ENCODE measurements at regions not wholly inside any gene's neighbourhood (a gene's known extent, or its start where the extent isn't known, plus 50 kb on each side); places are given as distances from the start of the nearest gene placed in this dataset.

GRCh38 chr10:123538401-123539320, 127.5 kb upstream of the GPR26 start:
- peaks cover 5% of the 10 kb centered on the region for H3K9me3 Mint-ChIP-seq
- peaks cover 45% of the 10 kb centered on the region for H3K27me3 Mint-ChIP-seq
- no peak for DNase-seq
- no peaks in the 10 kb centered on the region for H3K36me3 Mint-ChIP-seq (ENCODE audit: low read depth)
- no peaks in the 10 kb centered on the region for H3K4me1 Mint-ChIP-seq (ENCODE audit: low read depth)
- H3K4me3 Mint-ChIP-seq = no peak overlapping the region
- no peak overlapping the region for H3K27ac Mint-ChIP-seq

DNA sequence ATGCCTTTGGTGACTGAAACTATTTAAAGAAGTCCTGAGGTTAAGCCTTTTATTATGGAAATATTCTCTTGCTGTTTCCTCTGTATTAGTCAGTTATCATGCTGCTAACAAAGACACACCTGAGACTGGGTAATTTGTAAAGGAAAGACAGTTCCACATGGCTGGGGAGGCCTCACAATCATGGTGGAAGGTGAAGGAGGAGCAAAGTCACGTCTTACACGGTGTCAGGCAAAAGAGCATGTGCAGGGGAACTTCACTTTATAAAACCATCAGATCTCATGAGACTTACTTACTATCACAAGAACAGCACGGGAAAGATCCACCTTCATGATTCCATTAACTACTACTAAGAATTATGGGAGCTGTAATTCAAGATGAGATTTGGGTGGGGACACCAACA, 121.2 kb upstream of the GPR26 start:
- Mint-ChIP-seq H3K36me3 (ENCODE audit: low read depth) (no peaks in the 10 kb centered on the region), H3K27me3 (peaks cover 52% of the 10 kb centered on the region), H3K4me1 (ENCODE audit: low read depth) (no peaks in the 10 kb centered on the region), H3K4me3 (no peak overlapping the region), H3K27ac (no peak overlapping the region), H3K9me3 (peaks cover 17% of the 10 kb centered on the region)
- no peak for DNase-seq

DNA sequence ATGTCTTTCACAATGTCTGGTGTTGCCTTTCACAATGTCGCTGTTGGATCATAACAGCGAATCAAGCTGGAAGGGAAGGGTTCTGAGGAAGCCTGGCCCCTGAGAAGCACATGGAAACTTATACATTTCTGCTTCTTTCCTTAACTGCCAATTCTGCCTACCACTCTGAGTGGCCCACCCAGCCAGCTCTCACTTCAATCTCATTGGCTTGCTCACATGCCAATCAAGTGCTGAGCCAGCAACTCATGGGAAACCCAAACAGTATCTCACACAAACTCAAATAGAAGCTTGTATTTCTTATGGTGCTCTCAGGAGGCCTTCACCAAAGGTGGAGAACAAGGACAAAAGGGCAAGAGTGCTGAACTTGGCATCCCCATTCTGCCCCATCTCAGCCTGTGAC, 117.4 kb upstream of the GPR26 start:
- peaks cover 11% of the 10 kb centered on the region for H3K9me3 Mint-ChIP-seq
- no peak overlapping the region for H3K27ac Mint-ChIP-seq
- H3K4me1 Mint-ChIP-seq (ENCODE audit: low read depth) = no peaks in the 10 kb centered on the region
- peaks cover 55% of the 10 kb centered on the region for H3K27me3 Mint-ChIP-seq
- DNase-seq = no peak
- H3K36me3 Mint-ChIP-seq (ENCODE audit: low read depth) = no peaks in the 10 kb centered on the region
- no peak overlapping the region for H3K4me3 Mint-ChIP-seq

- Mint-ChIP-seq H3K4me1 (ENCODE audit: low read depth) (no peaks in the 10 kb centered on the region), H3K27me3 (peaks cover 50% of the 10 kb centered on the region), H3K4me3 (no peak overlapping the region), H3K9me3 (peaks cover 4% of the 10 kb centered on the region), H3K36me3 (ENCODE audit: low read depth) (no peaks in the 10 kb centered on the region), H3K27ac (no peak overlapping the region)
- no peak for DNase-seq
These were observed 116.2 kb upstream of the GPR26 start for GRCh38 chr10:123549761-123550454.

- Mint-ChIP-seq H3K9me3 (peaks cover 1% of the 10 kb centered on the region), H3K27me3 (peaks cover 50% of the 10 kb centered on the region), H3K4me3 (no peak overlapping the region), H3K4me1 (ENCODE audit: low read depth) (no peaks in the 10 kb centered on the region), H3K27ac (no peak overlapping the region), H3K36me3 (ENCODE audit: low read depth) (no peaks in the 10 kb centered on the region)
- no peak for DNase-seq
These were observed 115.5 kb upstream of the GPR26 start for GRCh38 chr10:123550675-123551096.

DNA sequence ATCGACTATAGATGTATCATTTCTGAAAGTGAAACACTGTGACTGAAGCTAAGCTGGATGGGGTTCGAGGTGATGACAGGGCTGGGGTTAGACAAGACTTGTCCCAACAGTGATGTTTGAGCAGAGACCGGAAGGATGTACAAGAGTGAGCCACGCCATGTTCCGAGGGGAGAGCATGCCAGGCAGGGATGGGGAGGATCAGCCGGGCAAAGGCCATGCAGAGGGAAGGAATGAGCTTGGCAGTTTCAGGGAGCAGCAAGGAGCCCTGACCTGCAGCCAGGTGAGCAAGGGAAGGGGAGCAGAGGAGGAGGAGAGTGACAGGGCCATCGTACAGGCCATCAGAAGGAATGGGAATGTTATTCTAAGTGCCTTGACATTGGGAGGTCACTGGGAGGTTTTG, 114.9 kb upstream of the GPR26 start:
- Mint-ChIP-seq H3K4me1 (ENCODE audit: low read depth) (no peaks in the 10 kb centered on the region), H3K27me3 (peaks cover 49% of the 10 kb centered on the region), H3K36me3 (ENCODE audit: low read depth) (no peaks in the 10 kb centered on the region), H3K27ac (no peak overlapping the region), H3K4me3 (no peak overlapping the region), H3K9me3 (no peaks in the 10 kb centered on the region)
- DNase-seq = no peak

GRCh38 chr10:123552760-123553554, 113.2 kb upstream of the GPR26 start:
- Mint-ChIP-seq H3K36me3 (ENCODE audit: low read depth) (no peaks in the 10 kb centered on the region), H3K4me3 (no peak overlapping the region), H3K9me3 (no peaks in the 10 kb centered on the region), H3K4me1 (ENCODE audit: low read depth) (no peaks in the 10 kb centered on the region), H3K27me3 (peaks cover 37% of the 10 kb centered on the region), H3K27ac (no peak overlapping the region)
- no peak for DNase-seq

DNA sequence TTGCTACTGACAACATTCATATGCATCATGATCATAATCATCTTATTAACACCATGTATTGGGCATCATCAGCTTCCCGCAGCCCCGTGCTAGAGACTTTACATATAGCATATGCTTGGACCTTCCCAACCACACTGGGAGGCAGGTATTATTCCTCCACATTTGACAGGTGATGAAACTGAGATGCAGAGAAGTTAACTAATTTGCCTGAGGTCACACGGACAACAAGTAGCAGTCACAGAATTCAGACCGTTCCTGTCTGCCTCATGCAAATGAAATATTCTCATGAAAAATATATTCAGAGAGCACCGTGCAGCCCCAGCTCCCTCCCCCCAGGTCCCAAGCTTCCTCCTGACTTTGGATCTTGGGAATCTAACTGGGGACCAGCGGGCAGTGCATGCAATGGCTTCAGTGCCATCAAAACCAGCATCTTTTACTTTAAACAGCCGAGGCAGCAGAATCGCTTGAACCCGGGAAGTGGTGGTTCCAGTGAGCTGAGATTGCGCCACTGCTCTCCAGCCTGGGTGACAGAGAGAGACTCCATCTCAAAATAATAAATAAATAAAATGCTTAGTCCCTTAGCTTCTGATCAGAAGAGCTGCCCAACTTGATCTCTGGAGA, 112.2 kb upstream of the GPR26 start:
- Mint-ChIP-seq H3K9me3 (no peaks in the 10 kb centered on the region), H3K4me1 (ENCODE audit: low read depth) (no peaks in the 10 kb centered on the region), H3K27me3 (peaks cover 32% of the 10 kb centered on the region), H3K27ac (no peak overlapping the region), H3K36me3 (ENCODE audit: low read depth) (no peaks in the 10 kb centered on the region), H3K4me3 (no peak overlapping the region)
- no peak for DNase-seq

GRCh38 chr10:123554656-123555055, 111.5 kb upstream of the GPR26 start:
- Mint-ChIP-seq H3K4me3 (no peak overlapping the region), H3K36me3 (ENCODE audit: low read depth) (no peaks in the 10 kb centered on the region), H3K4me1 (ENCODE audit: low read depth) (no peaks in the 10 kb centered on the region), H3K9me3 (no peaks in the 10 kb centered on the region), H3K27ac (no peak overlapping the region), H3K27me3 (peaks cover 33% of the 10 kb centered on the region)
- DNase-seq = no peak

DNA sequence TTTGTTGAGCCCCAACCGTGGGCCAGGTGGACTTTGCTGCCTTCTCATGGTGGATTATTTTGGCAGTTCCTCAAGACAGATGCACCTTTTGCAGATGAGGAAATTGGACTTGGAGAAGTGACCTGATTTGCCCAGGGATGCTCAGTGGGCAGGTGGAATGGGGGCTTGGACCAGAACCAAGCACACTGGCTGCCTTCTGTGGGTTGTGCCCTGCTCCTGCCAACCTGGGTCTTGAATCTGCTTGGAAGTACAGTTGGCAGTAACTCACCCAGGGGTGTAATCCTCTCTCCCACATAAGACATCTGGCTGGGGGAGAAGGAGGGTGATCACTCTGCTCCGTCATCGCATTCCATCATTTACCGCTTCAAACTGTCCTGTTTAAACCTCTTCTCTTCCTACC, 110.5 kb upstream of the GPR26 start:
- no peak overlapping the region for H3K27ac Mint-ChIP-seq
- DNase-seq = no peak
- peaks cover 35% of the 10 kb centered on the region for H3K27me3 Mint-ChIP-seq
- no peak overlapping the region for H3K4me3 Mint-ChIP-seq
- no peaks in the 10 kb centered on the region for H3K36me3 Mint-ChIP-seq (ENCODE audit: low read depth)
- H3K9me3 Mint-ChIP-seq = no peaks in the 10 kb centered on the region
- H3K4me1 Mint-ChIP-seq (ENCODE audit: low read depth) = no peaks in the 10 kb centered on the region

DNA sequence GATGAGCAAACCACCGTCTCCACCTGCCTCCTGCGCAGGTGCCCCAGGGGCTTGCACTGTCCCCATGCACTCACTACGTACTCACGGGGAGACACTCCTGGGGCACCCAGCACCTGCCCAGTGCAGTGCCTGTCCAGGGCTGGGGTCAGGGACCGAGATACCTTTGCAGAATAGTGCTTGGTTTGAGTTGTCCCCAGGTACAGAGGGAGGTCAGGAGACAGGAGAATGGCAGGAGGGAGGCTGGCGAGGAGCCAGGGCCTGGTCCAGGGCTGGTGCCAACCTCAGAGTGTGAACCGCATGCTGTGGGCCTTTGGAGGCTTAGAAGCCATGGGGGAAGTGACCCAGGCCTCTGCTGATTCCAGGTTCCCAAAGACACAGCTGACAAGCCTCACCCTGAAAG, 110.1 kb upstream of the GPR26 start:
- no peaks in the 10 kb centered on the region for H3K4me1 Mint-ChIP-seq (ENCODE audit: low read depth)
- H3K9me3 Mint-ChIP-seq = no peaks in the 10 kb centered on the region
- no peak overlapping the region for H3K27ac Mint-ChIP-seq
- no peak for DNase-seq
- peaks cover 36% of the 10 kb centered on the region for H3K27me3 Mint-ChIP-seq
- no peaks in the 10 kb centered on the region for H3K36me3 Mint-ChIP-seq (ENCODE audit: low read depth)
- H3K4me3 Mint-ChIP-seq = no peak overlapping the region

- no peak overlapping the region for H3K4me3 Mint-ChIP-seq
These were observed 109.4 kb upstream of the GPR26 start for GRCh38 chr10:123556736-123557135.

DNA sequence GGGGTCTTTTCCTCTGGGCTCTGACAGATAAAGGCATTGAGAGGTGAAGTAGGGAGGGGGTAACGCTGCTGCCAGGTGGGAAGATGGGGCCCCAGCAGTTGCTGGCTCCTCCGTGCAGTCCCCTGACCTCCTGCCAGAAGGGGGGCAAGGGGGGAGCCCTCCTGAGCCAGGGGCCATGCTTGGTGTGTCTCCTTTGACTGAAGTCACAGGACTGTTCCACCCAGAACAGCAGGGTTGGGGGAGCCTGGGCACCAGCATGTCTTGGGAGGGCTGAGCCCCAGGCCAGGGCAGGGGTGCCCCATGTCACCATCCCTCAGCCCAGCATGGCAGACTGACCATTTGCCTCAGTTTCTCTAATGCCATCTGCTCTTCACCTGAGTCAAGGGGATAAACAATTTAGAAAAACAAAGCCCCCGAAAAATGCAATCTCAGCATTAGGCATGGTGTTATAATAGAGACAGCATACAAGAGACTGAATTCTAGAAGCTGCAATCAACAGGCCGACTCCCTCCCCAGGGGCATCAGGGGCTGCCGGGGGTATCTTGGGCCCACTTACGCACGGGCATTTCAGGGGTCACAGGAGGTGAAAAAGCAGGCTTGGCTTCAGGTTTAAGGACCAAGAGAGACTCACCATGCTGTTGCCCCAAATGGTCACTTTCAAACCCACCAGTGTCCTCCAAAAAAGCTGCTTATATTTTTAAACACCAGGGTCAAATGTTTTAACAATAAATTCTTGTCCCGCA, 108.6 kb upstream of the GPR26 start:
- Mint-ChIP-seq H3K4me1 (ENCODE audit: low read depth) (no peaks in the 10 kb centered on the region), H3K9me3 (no peaks in the 10 kb centered on the region), H3K27ac (no peak overlapping the region), H3K4me3 (no peak overlapping the region), H3K27me3 (peaks cover 34% of the 10 kb centered on the region), H3K36me3 (ENCODE audit: low read depth) (no peaks in the 10 kb centered on the region)
- DNase-seq = no peak

More at GRCh38 chr10:123556736-123557135, 109.4 kb upstream of the GPR26 start:
- no peaks in the 10 kb centered on the region for H3K4me1 Mint-ChIP-seq (ENCODE audit: low read depth)
- DNase-seq = no peak
- H3K9me3 Mint-ChIP-seq = no peaks in the 10 kb centered on the region
- no peak overlapping the region for H3K27ac Mint-ChIP-seq
- H3K27me3 Mint-ChIP-seq = peaks cover 33% of the 10 kb centered on the region
- H3K36me3 Mint-ChIP-seq (ENCODE audit: low read depth) = no peaks in the 10 kb centered on the region

DNA sequence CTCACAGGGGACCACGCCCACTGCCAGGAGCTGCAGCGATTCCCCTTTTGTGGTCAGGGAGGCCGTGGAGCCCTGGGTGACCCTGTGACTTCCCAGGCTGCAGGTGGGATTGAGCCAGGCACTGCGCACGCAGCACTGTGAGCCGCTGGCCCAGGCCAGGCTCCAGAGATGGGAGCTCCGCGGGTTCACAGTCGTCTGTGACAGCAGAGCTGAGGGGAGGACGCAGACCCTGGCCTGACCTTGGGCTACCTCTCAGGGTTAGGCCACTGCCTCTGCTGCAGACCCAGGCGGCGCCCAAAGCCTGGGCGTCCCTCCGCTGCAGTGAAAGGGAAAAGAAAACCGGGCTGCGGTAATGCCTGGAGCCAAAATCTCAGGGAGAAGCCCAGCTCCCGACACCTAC, 107.5 kb upstream of the GPR26 start:
- Mint-ChIP-seq H3K27me3 (peaks cover 29% of the 10 kb centered on the region), H3K4me3 (no peak overlapping the region)

More for the DNA sequence above, 107.5 kb upstream of the GPR26 start:
- Mint-ChIP-seq H3K27ac (no peak overlapping the region), H3K4me1 (ENCODE audit: low read depth) (no peaks in the 10 kb centered on the region), H3K36me3 (ENCODE audit: low read depth) (no peaks in the 10 kb centered on the region), H3K9me3 (no peaks in the 10 kb centered on the region)
- no peak for DNase-seq
